Suprapubic skin (tissue), 4 donors: ENCODE measurements at regions not wholly inside any gene's neighbourhood (a gene's known extent, or its start where the extent isn't known, plus 50 kb on each side); places are given as distances from the start of the nearest gene placed in this dataset.
"Not testable (repeated sequence)": the region's sequence is repeated elsewhere in the genome, so short reads cannot be mapped to it uniquely, and the experiment has no call there.

Experiments used
- DNase-seq, 2 donors: peaks; one replicate each; pipeline ENCODE4 v3.0.0-alpha.2; 2019; ENCODE audit warnings: low spot score in 2 of 2
- H3K27ac ChIP-seq: fragments of 200-600 bp; sonication (generic); one replicate; pipeline ENCODE4 v1.5.1; 2019
- H3K27me3 ChIP-seq: fragments of 200-600 bp; sonication (generic); one replicate; pipeline ENCODE4 v1.5.1; 2019
- H3K36me3 ChIP-seq: fragments of 200-600 bp; sonication (generic); one replicate; pipeline ENCODE4 v1.5.1; 2019
- H3K4me1 ChIP-seq: fragments of 200-600 bp; sonication (generic); one replicate; pipeline ENCODE4 v1.5.1; 2019
- H3K4me3 ChIP-seq: fragments of 200-600 bp; sonication (generic); one replicate; pipeline ENCODE4 v1.5.1; 2019; ENCODE audit warnings: mild to moderate bottlenecking
- H3K9me3 ChIP-seq: fragments of 200-600 bp; sonication (generic); one replicate; pipeline ENCODE4 v1.5.1; 2019
- WGBS: methylation state at CpG from one replicate; pipeline ENCODE4 v1.1.5; 2018; 5-methylcytosine and 5-hydroxymethylcytosine counted together

- not testable (repeated sequence) for H3K9me3 ChIP-seq, H3K27me3 ChIP-seq, H3K4me3 ChIP-seq, H3K36me3 ChIP-seq, H3K4me1 ChIP-seq, H3K27ac ChIP-seq, DNase-seq
- no CpG with 5 or more reads among the region's 24 CpGs for WGBS
Measured at GRCh38 chr21:6096560-6097424, 4424.6 kb upstream of the TPTE start.

GRCh38 chr21:6097736-6098135 lies 4423.6 kb upstream of the TPTE start:
- H3K27ac ChIP-seq, H3K36me3 ChIP-seq, H3K4me3 ChIP-seq, H3K27me3 ChIP-seq, H3K4me1 ChIP-seq, H3K9me3 ChIP-seq, DNase-seq: not testable (repeated sequence)
- WGBS = 100% methylated on average over 3 of the region's 4 CpGs

GRCh38 chr21:6098191-6098935 lies 4423.0 kb upstream of the TPTE start:
- not testable (repeated sequence) for H3K4me3 ChIP-seq, H3K36me3 ChIP-seq, H3K27ac ChIP-seq, H3K4me1 ChIP-seq, H3K27me3 ChIP-seq, H3K9me3 ChIP-seq
- WGBS = 83% methylated on average over 3 of the region's 8 CpGs
- DNase-seq = peak in 1 of 2 donors; percentile 29

GRCh38 chr21:6101588-6101987 lies 4419.8 kb upstream of the TPTE start:
- H3K36me3 ChIP-seq, H3K27me3 ChIP-seq, H3K27ac ChIP-seq, H3K4me3 ChIP-seq, H3K4me1 ChIP-seq, H3K9me3 ChIP-seq, DNase-seq: not testable (repeated sequence)
- WGBS = no CpG with 5 or more reads among the region's 9 CpGs

- not testable (repeated sequence) for DNase-seq, H3K27me3 ChIP-seq, H3K36me3 ChIP-seq, H3K4me3 ChIP-seq, H3K9me3 ChIP-seq, H3K27ac ChIP-seq, H3K4me1 ChIP-seq
- no CpG with 5 or more reads among the region's 8 CpGs for WGBS
Measured at GRCh38 chr21:6104546-6104945, 4416.8 kb upstream of the TPTE start.

GRCh38 chr21:6106686-6107567 lies 4414.5 kb upstream of the TPTE start:
- DNase-seq, H3K27ac ChIP-seq, H3K36me3 ChIP-seq, H3K9me3 ChIP-seq, H3K4me3 ChIP-seq, H3K4me1 ChIP-seq, H3K27me3 ChIP-seq: not testable (repeated sequence)
- WGBS = 83% methylated on average over 7 of the region's 26 CpGs

GRCh38 chr21:6108894-6109293 lies 4412.5 kb upstream of the TPTE start:
- DNase-seq, H3K9me3 ChIP-seq, H3K27ac ChIP-seq, H3K36me3 ChIP-seq, H3K27me3 ChIP-seq, H3K4me1 ChIP-seq, H3K4me3 ChIP-seq: not testable (repeated sequence)
- WGBS = no CpG with 5 or more reads among the region's 6 CpGs

GRCh38 chr21:6109774-6110173 lies 4411.6 kb upstream of the TPTE start:
- H3K36me3 ChIP-seq, H3K27ac ChIP-seq, H3K4me1 ChIP-seq, H3K27me3 ChIP-seq, H3K9me3 ChIP-seq, H3K4me3 ChIP-seq: not testable (repeated sequence)
- peak; percentile 72 to 82 for DNase-seq
- WGBS = no CpG with 5 or more reads among the region's 13 CpGs

- peak overlapping the region; percentile 42 for H3K4me3 ChIP-seq
- H3K27ac ChIP-seq, H3K36me3 ChIP-seq: not testable (repeated sequence)
Measured at GRCh38 chr21:6110716-6111343, 4410.6 kb upstream of the TPTE start.

GRCh38 chr21:6111354-6111753 lies 4410.0 kb upstream of the TPTE start:
- not testable (repeated sequence) for H3K27me3 ChIP-seq, H3K36me3 ChIP-seq, H3K9me3 ChIP-seq, H3K27ac ChIP-seq, H3K4me1 ChIP-seq
- peak; percentile 32 to 70 for DNase-seq
- peak overlapping the region; percentile 42 for H3K4me3 ChIP-seq
- no CpG with 5 or more reads among the region's 46 CpGs for WGBS

More at GRCh38 chr21:6110716-6111343, 4410.6 kb upstream of the TPTE start:
- not testable (repeated sequence) for H3K27me3 ChIP-seq, H3K9me3 ChIP-seq, H3K4me1 ChIP-seq, DNase-seq
- no CpG with 5 or more reads among the region's 110 CpGs for WGBS

GRCh38 chr21:6118336-6118735 lies 4403.0 kb upstream of the TPTE start:
- not testable (repeated sequence) for H3K4me3 ChIP-seq, H3K4me1 ChIP-seq, H3K27ac ChIP-seq, H3K36me3 ChIP-seq, H3K27me3 ChIP-seq, H3K9me3 ChIP-seq
- peak; percentile 29 to 46 for DNase-seq
- no CpG with 5 or more reads among the region's 18 CpGs for WGBS

- not testable (repeated sequence) for H3K4me1 ChIP-seq, H3K36me3 ChIP-seq, H3K4me3 ChIP-seq, H3K27me3 ChIP-seq, H3K27ac ChIP-seq, H3K9me3 ChIP-seq
- DNase-seq = peak in 1 of 2 donors; percentile 7
- WGBS = no CpG with 5 or more reads among the region's 28 CpGs
Measured at GRCh38 chr21:6120863-6121262, 4400.5 kb upstream of the TPTE start.

- H3K36me3 ChIP-seq, H3K27me3 ChIP-seq, H3K27ac ChIP-seq, H3K9me3 ChIP-seq, H3K4me3 ChIP-seq, H3K4me1 ChIP-seq: not testable (repeated sequence)
- 69% methylated on average over 3 of the region's 13 CpGs for WGBS
- peak in 1 of 2 donors; percentile 28 for DNase-seq
Measured at GRCh38 chr21:6122629-6123028, 4398.8 kb upstream of the TPTE start.
